Heart right ventricle (tissue), 16 donors: ENCODE measurements at regions not wholly inside any gene's neighbourhood (a gene's known extent, or its start where the extent isn't known, plus 50 kb on each side); places are given as distances from the start of the nearest gene placed in this dataset.

ENCODE experiments used
- ATAC-seq, 8 donors: fragments of 200-7000 bp; cut with Tn5 transposase; one replicate each; pipeline ENCODE4 v1.9.1; 2020; ENCODE audit warnings: mild to moderate bottlenecking in 8 of 8, moderate library complexity in 8 of 8, moderate number of reproducible peaks in 1 of 8
- DNase-seq, 2 donors: peaks; one replicate each; pipeline ENCODE4 v3.0.0-alpha.2; 2020
- H3K27ac ChIP-seq, 10 donors: fragments of 200-600 bp; sonication (generic) in 2 of 10; one replicate each; pipeline versions ENCODE4 v1.5.0 to v1.8.0; 2020 to 2022; ENCODE audit warnings: mild to moderate bottlenecking in 3 of 10
- H3K27me3 ChIP-seq, 7 donors: fragments of 200-600 bp; one replicate each; pipeline ENCODE4 v1.8.0; 2021 to 2022; ENCODE audit warnings: mild to moderate bottlenecking in 2 of 7
- H3K36me3 ChIP-seq, 9 donors: fragments of 200-600 bp; sonication (generic) in 1 of 9; one replicate each; pipeline versions ENCODE4 v1.5.0 to v1.8.0; 2020 to 2022; ENCODE audit warnings: mild to moderate bottlenecking in 2 of 9
- H3K4me1 ChIP-seq, 9 donors: fragments of 200-600 bp; sonication (generic) in 1 of 9; one replicate each; pipeline versions ENCODE4 v1.5.0 to v1.8.0; 2020 to 2022; ENCODE audit warnings: mild to moderate bottlenecking in 4 of 9
- H3K4me3 ChIP-seq, 10 donors: fragments of 200-600 bp; sonication (generic) in 2 of 10; one replicate each; pipeline versions ENCODE4 v1.5.0 to v1.8.0; 2020 to 2022; ENCODE audit warnings: mild to moderate bottlenecking in 7 of 10, moderate library complexity in 2 of 10
- H3K9me3 ChIP-seq, 11 donors: fragments of 200-600 bp in 10 of 11; sonication (generic) in 2 of 11; one replicate each; pipeline versions ENCODE4 v1.5.0 to v1.8.0; 2013 to 2022; ENCODE audit warnings: mild to moderate bottlenecking in 2 of 11, control low read depth in 1 of 11, moderate library complexity in 1 of 11
- WGBS, 2 donors: extraction: QIAGEN DNeasy Blood & Tissue Kit; methylation state at CpG; one replicate each; pipeline ENCODE4 v1.1.7; 2013; ENCODE audit warnings: inconsistent platforms in 1 of 2; 5-methylcytosine and 5-hydroxymethylcytosine counted together
- intact Hi-C, 10 donors: fragments of 100-400 bp; cut with DNase I; formaldehyde crosslinking; loops; one replicate each; pipeline versions ENCODE4 v1.11.1 to v1.14.2; 2022
- TF ChIP-seq, protein P1 (sequence below), 9 donors: fragments of 200-600 bp; sonication (generic) in 2 of 9; IDR thresholded peaks; one replicate each; pipeline versions ENCODE4 v1.5.0 to v1.8.0; 2021 to 2022; ENCODE audit warnings: antibody characterized with exemption in 9 of 9, mild to moderate bottlenecking in 5 of 9, moderate library complexity in 1 of 9
- donor health status: Arrhythmogenic right ventricular cardiomyopathy.
- donor health status: ischemic (EF 13 %, LVEDD 7.1; RV severe dilation, severe dysfunction).
- donor health status: healthy with polysubstance abuse.
- donor health status: DM: no; HTN: yes; CAD: no.
- donor health status: DM: no; HTN: no; CAD: no.
- donor health status: ischemic (EF 25% LVEDD 6.9; RV normal size, moderate dysfunction).
- donor health status: ischemic (EF 25% LVEDD 5.7; RV mildly dilated, moderate dysfunction).
- donor health status: healthy.
- donor health status: DM: yes; HTN: yes; CAD: no.
- donor health status: Ischemic cardiomyopathy.
- donor health status: ischemic (EF 35%, LVEDD 5.7; RV mildly dilated, moderate dysfunction).
- donor health status: nonischemic (EF 11% LVEDD 7.7; RV severe dilation, severe dysfunction).
- donor health status: DM: yes; HTN: yes; CAD: no.
- donor health status: PGD.
- donor health status: ischemic (EF 29% LVEDD 5.4; RV normal size, mild dysfunction).
- donor health status: nonischemic (EF 23%, LVEDD 6.1; RV moderate dilation, normal function).

DNA sequence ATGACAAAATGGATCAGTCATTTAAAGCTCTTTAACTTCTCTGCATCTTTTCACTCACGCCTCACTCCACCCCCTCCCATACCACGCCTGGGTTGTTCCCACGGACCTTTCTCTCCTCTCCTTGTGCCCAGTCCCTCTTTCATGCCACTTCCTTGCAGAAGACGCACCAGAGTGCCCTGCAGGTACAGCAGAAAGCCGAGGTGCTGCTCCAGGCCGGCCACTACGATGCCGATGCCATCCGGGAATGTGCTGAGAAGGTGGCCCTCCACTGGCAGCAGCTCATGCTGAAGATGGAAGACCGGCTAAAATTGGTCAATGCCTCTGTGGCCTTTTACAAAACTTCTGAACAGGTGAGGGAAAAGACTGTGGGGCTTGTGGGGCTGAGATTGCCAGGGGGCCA lies 296.1 kb upstream of the UMPS start:
- H3K27ac ChIP-seq = no peak overlapping the region
- ATAC-seq = no peak
- H3K4me1 ChIP-seq = no peaks in the 10 kb centered on the region
- 95 to 96% methylated on average over 10 of the region's 10 CpGs for WGBS, 2 donors
- H3K27me3 ChIP-seq = no peaks in the 10 kb centered on the region
- H3K36me3 ChIP-seq = peaks cover 0 to 76% (median 19%) of the 10 kb centered on the region in 9 donors
- intact Hi-C loops = no loop called here
- H3K9me3 ChIP-seq = peaks cover 0 to 7% (median 0%) of the 10 kb centered on the region in 11 donors
- DNase-seq = no peak
- TF ChIP-seq, protein P1, sequence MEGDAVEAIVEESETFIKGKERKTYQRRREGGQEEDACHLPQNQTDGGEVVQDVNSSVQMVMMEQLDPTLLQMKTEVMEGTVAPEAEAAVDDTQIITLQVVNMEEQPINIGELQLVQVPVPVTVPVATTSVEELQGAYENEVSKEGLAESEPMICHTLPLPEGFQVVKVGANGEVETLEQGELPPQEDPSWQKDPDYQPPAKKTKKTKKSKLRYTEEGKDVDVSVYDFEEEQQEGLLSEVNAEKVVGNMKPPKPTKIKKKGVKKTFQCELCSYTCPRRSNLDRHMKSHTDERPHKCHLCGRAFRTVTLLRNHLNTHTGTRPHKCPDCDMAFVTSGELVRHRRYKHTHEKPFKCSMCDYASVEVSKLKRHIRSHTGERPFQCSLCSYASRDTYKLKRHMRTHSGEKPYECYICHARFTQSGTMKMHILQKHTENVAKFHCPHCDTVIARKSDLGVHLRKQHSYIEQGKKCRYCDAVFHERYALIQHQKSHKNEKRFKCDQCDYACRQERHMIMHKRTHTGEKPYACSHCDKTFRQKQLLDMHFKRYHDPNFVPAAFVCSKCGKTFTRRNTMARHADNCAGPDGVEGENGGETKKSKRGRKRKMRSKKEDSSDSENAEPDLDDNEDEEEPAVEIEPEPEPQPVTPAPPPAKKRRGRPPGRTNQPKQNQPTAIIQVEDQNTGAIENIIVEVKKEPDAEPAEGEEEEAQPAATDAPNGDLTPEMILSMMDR (IDR thresholded peaks at IDR 0.05) = no peak
- H3K4me3 ChIP-seq = no peak overlapping the region

DNA sequence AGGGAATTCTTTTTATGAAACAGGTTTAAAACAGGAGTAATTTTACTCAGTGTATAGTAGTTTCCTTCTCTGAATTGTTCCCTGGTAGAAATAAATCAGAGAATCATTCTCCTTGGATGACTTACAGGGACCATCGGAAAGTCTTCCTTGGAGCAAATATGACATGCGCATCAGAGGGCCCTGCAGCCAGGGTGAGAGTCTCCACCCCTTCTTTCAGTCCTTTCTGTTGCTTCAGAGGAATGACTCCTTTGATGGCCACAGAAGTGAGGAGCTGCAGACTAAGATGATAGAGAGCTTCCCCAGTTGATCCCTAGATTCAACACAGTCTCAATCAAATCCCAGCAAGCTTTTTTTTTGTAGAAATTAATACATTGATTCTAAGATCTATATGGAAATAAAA lies 294.8 kb upstream of the UMPS start:
- H3K4me3 ChIP-seq = no peak overlapping the region
- 97 to 100% methylated on average over 2 of the region's 2 CpGs for WGBS, 2 donors
- no peak for DNase-seq
- peaks cover 0 to 71% (median 12%) of the 10 kb centered on the region in 9 donors for H3K36me3 ChIP-seq
- no peak for ATAC-seq
- H3K27me3 ChIP-seq = no peaks in the 10 kb centered on the region
- intact Hi-C loops = no loop called here
- TF ChIP-seq, protein P1 (IDR thresholded peaks at IDR 0.05) = no peak
- peaks cover 0 to 7% (median 0%) of the 10 kb centered on the region in 11 donors for H3K9me3 ChIP-seq
- H3K4me1 ChIP-seq = no peaks in the 10 kb centered on the region
- H3K27ac ChIP-seq = no peak overlapping the region

GRCh38 chr3:124438813-124439212 lies 291.4 kb upstream of the UMPS start:
- no peak overlapping the region for H3K4me3 ChIP-seq
- intact Hi-C loops = no loop called here
- H3K36me3 ChIP-seq = peaks cover 0 to 76% (median 7%) of the 10 kb centered on the region in 9 donors
- H3K27ac ChIP-seq = no peak overlapping the region
- ATAC-seq (no peak), DNase-seq (no peak)
- H3K4me1 ChIP-seq = no peaks in the 10 kb centered on the region
- TF ChIP-seq, protein P1 (IDR thresholded peaks at IDR 0.05) = no peak
- H3K27me3 ChIP-seq = no peaks in the 10 kb centered on the region
- H3K9me3 ChIP-seq = peaks cover 0 to 7% (median 0%) of the 10 kb centered on the region in 11 donors
- WGBS, 2 donors = 67 to 79% methylated on average over 4 of the region's 4 CpGs

DNA sequence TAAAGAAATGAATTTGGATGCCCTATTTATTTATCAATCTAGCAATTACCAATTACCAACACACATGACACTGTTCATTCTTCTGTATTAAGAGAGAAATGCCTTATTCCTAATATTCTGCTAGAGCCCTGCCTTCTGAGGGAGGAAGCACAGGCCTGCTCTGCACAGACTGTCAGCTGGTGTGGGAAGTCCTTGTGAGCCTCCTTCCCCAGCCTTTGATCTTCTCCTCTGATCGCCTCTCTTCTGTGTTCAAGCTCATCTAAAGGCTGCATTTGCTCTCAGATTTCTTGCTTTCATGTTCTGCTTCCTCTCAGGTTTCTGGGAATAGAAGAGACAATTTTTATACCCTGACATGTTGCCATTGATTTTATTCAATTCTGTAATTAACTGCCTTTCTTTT lies 290.6 kb upstream of the UMPS start:
- Histone ChIP-seq H3K9me3 (peaks cover 0 to 2% (median 0%) of the 10 kb centered on the region in 11 donors), H3K36me3 (peaks cover 0 to 75% (median 3%) of the 10 kb centered on the region in 9 donors), H3K4me1 (no peaks in the 10 kb centered on the region), H3K27me3 (no peaks in the 10 kb centered on the region), H3K27ac (no peak overlapping the region), H3K4me3 (no peak overlapping the region)
- ATAC-seq (no peak), DNase-seq (no peak)
- TF ChIP-seq, protein P1 (IDR thresholded peaks at IDR 0.05) = no peak
- intact Hi-C loops = no loop called here
- WGBS, 2 donors = 61 to 76% methylated on average over 1 of the region's 1 CpG
